ENCODE measurements at regions not wholly inside any gene's neighbourhood (a gene's known extent, or its start where the extent isn't known, plus 50 kb on each side); places are given as distances from the start of the nearest gene placed in this dataset.

- no peak overlapping the region for H3K4me3 Mint-ChIP-seq
- H3K36me3 Mint-ChIP-seq = no peaks in the 10 kb centered on the region
- H3K27ac Mint-ChIP-seq = no peak overlapping the region
- H3K4me1 Mint-ChIP-seq = no peaks in the 10 kb centered on the region
- no peaks in the 10 kb centered on the region for H3K9me3 Mint-ChIP-seq
- peaks cover 3% of the 10 kb centered on the region for H3K27me3 Mint-ChIP-seq
Observed at GRCh38 chr16:86692426-86692825, 114.1 kb downstream of the FOXL1 start.

- H3K36me3 Mint-ChIP-seq = no peaks in the 10 kb centered on the region
- no peaks in the 10 kb centered on the region for H3K4me1 Mint-ChIP-seq
- peaks cover 3% of the 10 kb centered on the region for H3K27me3 Mint-ChIP-seq
Observed at GRCh38 chr16:86693033-86693432, 114.7 kb downstream of the FOXL1 start.

GRCh38 chr16:86697715-86698114 is 119.4 kb downstream of the FOXL1 start:
- H3K27me3 Mint-ChIP-seq = peaks cover 3% of the 10 kb centered on the region
- no peak overlapping the region for H3K4me3 Mint-ChIP-seq
- no peaks in the 10 kb centered on the region for H3K36me3 Mint-ChIP-seq
- H3K27ac Mint-ChIP-seq = no peak overlapping the region
- H3K4me1 Mint-ChIP-seq = no peaks in the 10 kb centered on the region
- H3K9me3 Mint-ChIP-seq = no peaks in the 10 kb centered on the region

More at GRCh38 chr16:86693033-86693432, 114.7 kb downstream of the FOXL1 start:
- no peak overlapping the region for H3K4me3 Mint-ChIP-seq
- H3K27ac Mint-ChIP-seq = no peak overlapping the region
- H3K9me3 Mint-ChIP-seq = no peaks in the 10 kb centered on the region

- Mint-ChIP-seq H3K4me3 (no peak overlapping the region), H3K36me3 (no peaks in the 10 kb centered on the region), H3K27me3 (no peaks in the 10 kb centered on the region), H3K4me1 (no peaks in the 10 kb centered on the region), H3K27ac (no peak overlapping the region), H3K9me3 (no peaks in the 10 kb centered on the region)
Observed at GRCh38 chr16:86700046-86700945, 121.9 kb downstream of the FOXL1 start.

- Mint-ChIP-seq H3K4me3 (no peak overlapping the region), H3K9me3 (no peaks in the 10 kb centered on the region), H3K4me1 (no peaks in the 10 kb centered on the region), H3K27ac (no peak overlapping the region), H3K36me3 (no peaks in the 10 kb centered on the region), H3K27me3 (no peaks in the 10 kb centered on the region)
Observed at GRCh38 chr16:86701286-86701975, 123.1 kb downstream of the FOXL1 start.

GRCh38 chr16:86702824-86703588 is 124.7 kb downstream of the FOXL1 start:
- Mint-ChIP-seq H3K4me1 (no peaks in the 10 kb centered on the region), H3K27ac (no peak overlapping the region), H3K36me3 (no peaks in the 10 kb centered on the region), H3K4me3 (no peak overlapping the region), H3K27me3 (no peaks in the 10 kb centered on the region), H3K9me3 (no peaks in the 10 kb centered on the region)

GRCh38 chr16:86704516-86704915 is 126.2 kb downstream of the FOXL1 start:
- H3K4me3 Mint-ChIP-seq = no peak overlapping the region
- H3K27me3 Mint-ChIP-seq = no peaks in the 10 kb centered on the region

GRCh38 chr16:86706726-86707125 is 128.4 kb downstream of the FOXL1 start:
- no peaks in the 10 kb centered on the region for H3K36me3 Mint-ChIP-seq
- no peak overlapping the region for H3K27ac Mint-ChIP-seq
- H3K4me1 Mint-ChIP-seq = no peaks in the 10 kb centered on the region
- H3K9me3 Mint-ChIP-seq = no peaks in the 10 kb centered on the region
- H3K27me3 Mint-ChIP-seq = no peaks in the 10 kb centered on the region
- no peak overlapping the region for H3K4me3 Mint-ChIP-seq

More at GRCh38 chr16:86704516-86704915, 126.2 kb downstream of the FOXL1 start:
- Mint-ChIP-seq H3K27ac (no peak overlapping the region), H3K36me3 (no peaks in the 10 kb centered on the region), H3K4me1 (no peaks in the 10 kb centered on the region), H3K9me3 (no peaks in the 10 kb centered on the region)

- no peak overlapping the region for H3K27ac Mint-ChIP-seq
- H3K4me1 Mint-ChIP-seq = no peaks in the 10 kb centered on the region
- no peak overlapping the region for H3K4me3 Mint-ChIP-seq
- H3K27me3 Mint-ChIP-seq = no peaks in the 10 kb centered on the region
- no peaks in the 10 kb centered on the region for H3K9me3 Mint-ChIP-seq
- H3K36me3 Mint-ChIP-seq = no peaks in the 10 kb centered on the region
Observed at GRCh38 chr16:86707171-86707570, 128.8 kb downstream of the FOXL1 start.

- H3K4me3 Mint-ChIP-seq = no peak overlapping the region
- no peaks in the 10 kb centered on the region for H3K4me1 Mint-ChIP-seq
- H3K27me3 Mint-ChIP-seq = no peaks in the 10 kb centered on the region
- no peaks in the 10 kb centered on the region for H3K9me3 Mint-ChIP-seq
- no peak overlapping the region for H3K27ac Mint-ChIP-seq
- H3K36me3 Mint-ChIP-seq = no peaks in the 10 kb centered on the region
Observed at GRCh38 chr16:86707581-86707980, 129.2 kb downstream of the FOXL1 start.

- Mint-ChIP-seq H3K9me3 (no peaks in the 10 kb centered on the region), H3K4me3 (no peak overlapping the region), H3K27ac (no peak overlapping the region), H3K36me3 (no peaks in the 10 kb centered on the region), H3K27me3 (no peaks in the 10 kb centered on the region), H3K4me1 (no peaks in the 10 kb centered on the region)
Observed at GRCh38 chr16:86708431-86708830, 130.1 kb downstream of the FOXL1 start.

GRCh38 chr16:86709103-86709502 is 130.8 kb downstream of the FOXL1 start:
- H3K9me3 Mint-ChIP-seq = no peaks in the 10 kb centered on the region
- no peaks in the 10 kb centered on the region for H3K36me3 Mint-ChIP-seq
- H3K4me3 Mint-ChIP-seq = no peak overlapping the region
- no peak overlapping the region for H3K27ac Mint-ChIP-seq
- H3K27me3 Mint-ChIP-seq = no peaks in the 10 kb centered on the region
- no peaks in the 10 kb centered on the region for H3K4me1 Mint-ChIP-seq

- no peaks in the 10 kb centered on the region for H3K4me1 Mint-ChIP-seq
- H3K27ac Mint-ChIP-seq = peak overlapping the region; percentile 30
- H3K4me3 Mint-ChIP-seq = no peak overlapping the region
- H3K9me3 Mint-ChIP-seq = no peaks in the 10 kb centered on the region
- H3K36me3 Mint-ChIP-seq = no peaks in the 10 kb centered on the region
- H3K27me3 Mint-ChIP-seq = no peaks in the 10 kb centered on the region
Observed at GRCh38 chr16:86709902-86710601, 131.7 kb downstream of the FOXL1 start.

- H3K4me1 Mint-ChIP-seq = no peaks in the 10 kb centered on the region
- H3K27ac Mint-ChIP-seq = no peak overlapping the region
- no peaks in the 10 kb centered on the region for H3K9me3 Mint-ChIP-seq
- no peaks in the 10 kb centered on the region for H3K36me3 Mint-ChIP-seq
- H3K4me3 Mint-ChIP-seq = no peak overlapping the region
- no peaks in the 10 kb centered on the region for H3K27me3 Mint-ChIP-seq
Observed at GRCh38 chr16:86710602-86710950, 132.2 kb downstream of the FOXL1 start.

All from activated naive CD4-positive, alpha-beta T cell treated with anti-CD3 and anti-CD28 coated beads, Interleukin-2, amount 50 U/mL, for 24 hours (primary cell).